Stimulated activated naive CD8-positive, alpha-beta T cell treated with anti-CD3 and anti-CD28 coated beads, Interleukin-15, Interleukin-2, amounts not matched to agents 100 U/mL and 50 U/mL, for 24 hours (primary cell): ENCODE measurements at regions not wholly inside any gene's neighbourhood (a gene's known extent, or its start where the extent isn't known, plus 50 kb on each side); places are given as distances from the start of the nearest gene placed in this dataset.

Experiments used
- ATAC-seq: fragments of 150-1000 bp; cut with Tn5 transposase; one replicate; pipeline ENCODE4 v1.10.0; 2021
- DNase-seq: peaks from one replicate; pipeline ENCODE4 v3.0.0; 2021

DNA sequence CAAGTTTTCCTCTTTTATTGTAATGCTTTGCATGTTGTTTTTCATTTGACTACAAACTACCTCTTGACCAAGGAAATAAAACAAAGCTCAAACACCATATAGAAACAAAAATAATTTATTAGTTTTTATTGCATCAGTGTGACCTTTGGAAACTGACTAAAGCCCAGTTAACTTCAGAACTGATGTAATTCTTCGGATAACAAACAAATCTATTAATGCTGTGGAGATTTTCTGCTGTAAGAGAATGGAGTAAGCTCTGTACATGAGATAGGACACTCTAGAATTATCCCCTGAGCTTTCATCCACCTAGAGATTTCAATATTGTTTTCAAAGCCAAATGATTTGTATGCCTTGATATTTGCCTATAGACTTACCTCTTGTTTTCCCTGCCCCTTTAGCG lies 154.0 kb upstream of the KCNK2 start:
- no peak for DNase-seq
- no peak for ATAC-seq

DNA sequence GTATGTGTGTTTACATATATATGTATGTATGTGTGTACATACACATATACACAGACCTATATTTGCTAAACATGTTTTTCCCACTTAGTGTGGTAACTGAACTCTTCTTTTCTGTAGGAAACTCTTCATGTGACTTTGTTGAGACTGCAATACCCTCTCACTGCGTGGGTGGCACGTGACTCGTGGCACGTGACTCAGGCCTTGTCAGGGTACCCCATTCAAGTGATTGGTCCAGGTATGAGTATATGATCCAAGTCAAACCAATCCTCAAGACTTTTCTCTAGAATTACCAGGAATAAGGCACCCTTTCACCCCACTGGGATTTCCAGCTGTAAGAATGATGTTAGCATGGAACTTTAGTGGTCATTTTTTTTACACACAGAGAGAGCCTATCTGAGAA lies 149.2 kb upstream of the KCNK2 start:
- DNase-seq (no peak), ATAC-seq (no peak)

- ATAC-seq (no peak), DNase-seq (no peak)
Measured at GRCh38 chr1:214934045-214934444, 148.5 kb upstream of the KCNK2 start.

- DNase-seq, result no peak
- no peak for ATAC-seq
Measured at GRCh38 chr1:214935258-214935657, 147.3 kb upstream of the KCNK2 start.

- DNase-seq (no peak), ATAC-seq (no peak)
Measured at GRCh38 chr1:214939180-214939579, 143.4 kb upstream of the KCNK2 start.

GRCh38 chr1:214941061-214941460 lies 141.5 kb upstream of the KCNK2 start:
- DNase-seq (no peak), ATAC-seq (peak; percentile 36)

DNA sequence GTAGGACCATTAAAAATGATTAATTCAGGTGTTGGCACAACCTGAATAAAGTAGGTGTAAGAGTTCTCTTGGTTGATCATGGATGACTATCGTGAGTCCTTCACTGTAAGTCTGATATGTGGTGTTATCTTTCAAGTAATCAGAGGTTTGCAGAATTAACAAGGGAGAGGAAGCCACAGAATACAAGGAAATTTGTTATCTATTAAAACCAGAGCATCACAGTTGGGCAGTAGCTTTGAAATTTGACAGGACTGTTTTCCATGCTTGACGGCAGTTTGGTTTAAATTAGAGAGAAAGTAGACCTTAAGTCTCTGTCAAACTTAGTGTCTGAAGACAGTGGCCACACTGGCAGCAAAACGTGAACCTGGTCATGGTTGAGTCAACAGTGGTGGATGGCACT lies 139.5 kb upstream of the KCNK2 start:
- DNase-seq, result no peak
- no peak for ATAC-seq

GRCh38 chr1:214946615-214947014 lies 135.9 kb upstream of the KCNK2 start:
- ATAC-seq, result no peak
- DNase-seq, result no peak

GRCh38 chr1:214952648-214953047 lies 129.9 kb upstream of the KCNK2 start:
- DNase-seq, result no peak
- no peak for ATAC-seq

DNA sequence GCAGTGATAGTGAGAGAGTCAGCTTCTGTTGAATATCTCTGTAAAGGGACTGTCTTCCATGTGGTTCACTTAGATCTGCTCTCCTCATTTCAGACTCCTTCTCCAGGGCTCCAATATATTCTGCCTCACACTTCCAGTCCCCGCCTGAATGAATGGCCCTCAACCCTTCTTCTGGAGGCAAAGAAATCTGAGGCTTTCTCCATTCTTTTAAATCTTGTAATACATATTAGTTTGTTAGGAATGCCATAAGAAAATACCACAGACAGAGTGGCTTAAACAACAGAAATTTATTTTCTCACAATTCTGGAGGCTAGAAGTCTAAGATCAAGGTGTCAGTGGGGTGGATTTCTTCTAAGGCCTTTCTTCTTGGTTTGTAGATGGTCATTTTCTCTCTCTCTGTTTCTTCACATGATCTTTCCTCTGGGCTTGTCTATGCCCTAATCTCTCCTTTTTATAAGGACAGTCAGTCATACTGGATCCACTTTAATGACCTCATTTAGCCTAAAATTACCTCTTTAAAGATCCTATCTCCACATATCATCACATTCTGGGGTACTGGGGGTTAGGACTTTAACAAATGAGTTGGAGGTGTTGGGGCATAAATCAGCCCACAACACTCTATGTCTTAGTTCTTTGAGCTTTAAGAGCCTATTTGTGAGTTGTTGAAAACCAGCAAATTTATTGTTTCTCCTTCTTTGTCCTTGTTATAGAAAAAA lies 128.5 kb upstream of the KCNK2 start:
- ATAC-seq, result no peak

GRCh38 chr1:214954617-214954949 lies 128.0 kb upstream of the KCNK2 start:
- ATAC-seq, result no peak
- no peak for DNase-seq

More for the DNA sequence above, 128.5 kb upstream of the KCNK2 start:
- DNase-seq, result no peak

DNA sequence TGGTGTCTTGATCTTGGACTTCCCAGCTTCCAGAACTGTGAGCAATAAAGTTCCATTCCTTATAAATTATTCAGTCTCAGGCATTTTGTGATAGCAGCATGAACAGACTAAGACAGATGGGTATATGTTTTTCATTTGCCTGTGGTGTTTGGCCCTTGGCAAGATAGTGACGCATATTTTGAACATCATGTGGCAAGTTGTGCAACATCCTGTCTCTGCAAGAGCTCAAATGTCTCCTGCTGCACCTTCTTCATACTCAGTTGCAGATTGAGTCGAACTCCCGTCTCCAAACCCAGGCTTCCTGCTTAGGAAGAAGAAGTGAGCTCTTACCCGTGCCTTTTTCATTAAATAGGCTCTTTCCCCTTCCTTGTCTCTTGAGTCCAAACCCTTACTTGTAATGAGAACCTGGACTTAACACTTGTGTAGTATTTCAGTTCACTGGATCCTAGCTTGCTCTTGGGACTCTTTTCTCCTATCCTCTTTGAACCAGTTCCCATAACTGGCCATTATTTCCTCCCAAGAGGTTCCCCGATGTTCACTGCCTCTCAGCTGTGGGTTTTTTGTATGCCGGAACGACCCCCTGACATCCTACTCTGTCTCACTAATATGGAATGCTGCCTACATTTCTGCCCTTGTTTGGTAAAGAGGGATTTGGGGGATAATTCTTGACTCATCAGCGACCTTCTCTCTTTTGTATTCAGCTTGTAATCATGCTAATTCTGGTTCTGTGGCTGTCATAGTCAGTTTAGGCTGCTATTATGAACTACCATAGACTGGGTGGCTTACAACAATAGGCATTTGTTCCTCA lies 125.0 kb upstream of the KCNK2 start:
- ATAC-seq (no peak), DNase-seq (no peak)

GRCh38 chr1:214958486-214958885 lies 124.1 kb upstream of the KCNK2 start:
- DNase-seq (no peak), ATAC-seq (no peak)

- DNase-seq (no peak), ATAC-seq (no peak)
Measured at GRCh38 chr1:214966346-214966745, 116.2 kb upstream of the KCNK2 start.

GRCh38 chr1:214967865-214968575 lies 114.5 kb upstream of the KCNK2 start:
- no peak for DNase-seq

DNA sequence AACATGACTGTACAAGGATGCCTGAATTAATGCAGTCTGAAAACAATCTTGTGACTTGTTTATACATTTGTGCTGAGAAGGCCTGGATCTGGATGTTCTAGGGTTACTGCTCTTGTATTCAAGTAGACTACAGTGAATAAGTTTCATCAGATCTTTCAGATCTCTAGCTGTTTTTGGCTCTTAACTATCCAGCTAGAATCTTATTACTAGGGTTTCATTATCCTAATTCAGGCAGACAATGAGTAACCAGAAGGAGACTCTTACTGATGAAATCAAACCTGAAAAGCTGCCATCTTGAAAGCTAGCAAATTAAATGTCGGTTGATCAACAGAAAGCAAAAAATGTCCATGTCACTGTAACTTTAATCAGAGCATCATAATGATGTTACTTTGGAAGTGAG lies 112.5 kb upstream of the KCNK2 start:
- DNase-seq (no peak), ATAC-seq (no peak)

More at GRCh38 chr1:214967865-214968575, 114.5 kb upstream of the KCNK2 start:
- no peak for ATAC-seq

GRCh38 chr1:214971071-214971470 lies 111.5 kb upstream of the KCNK2 start:
- DNase-seq, result no peak
- no peak for ATAC-seq

GRCh38 chr1:214974002-214974401 lies 108.5 kb upstream of the KCNK2 start:
- DNase-seq, result no peak
- no peak for ATAC-seq

- ATAC-seq, result no peak
- DNase-seq, result no peak
Measured at GRCh38 chr1:214976665-214977064, 105.9 kb upstream of the KCNK2 start.

DNA sequence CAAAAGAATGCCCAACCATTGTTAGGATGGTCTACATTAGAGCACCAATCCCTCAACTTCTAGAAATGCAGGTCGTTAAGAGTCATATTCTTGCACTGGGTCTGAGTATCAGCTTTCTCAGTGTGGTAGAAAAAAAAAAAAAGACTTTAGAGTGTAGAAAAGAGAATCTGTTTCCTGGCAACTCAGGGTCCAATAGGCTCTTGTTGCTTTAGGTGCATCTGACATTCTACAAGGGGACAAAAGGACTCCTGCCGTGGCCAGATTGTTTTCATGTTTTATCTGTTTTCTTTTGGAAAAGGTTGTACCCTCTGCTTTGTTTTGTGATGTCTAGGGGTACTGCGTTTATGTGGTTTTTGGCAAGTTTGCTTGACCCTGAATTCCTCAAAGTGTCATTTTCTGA lies 105.4 kb upstream of the KCNK2 start:
- DNase-seq (no peak), ATAC-seq (no peak)

- DNase-seq, result no peak
- ATAC-seq, result no peak
Measured at GRCh38 chr1:214977700-214978374, 104.7 kb upstream of the KCNK2 start.

DNA sequence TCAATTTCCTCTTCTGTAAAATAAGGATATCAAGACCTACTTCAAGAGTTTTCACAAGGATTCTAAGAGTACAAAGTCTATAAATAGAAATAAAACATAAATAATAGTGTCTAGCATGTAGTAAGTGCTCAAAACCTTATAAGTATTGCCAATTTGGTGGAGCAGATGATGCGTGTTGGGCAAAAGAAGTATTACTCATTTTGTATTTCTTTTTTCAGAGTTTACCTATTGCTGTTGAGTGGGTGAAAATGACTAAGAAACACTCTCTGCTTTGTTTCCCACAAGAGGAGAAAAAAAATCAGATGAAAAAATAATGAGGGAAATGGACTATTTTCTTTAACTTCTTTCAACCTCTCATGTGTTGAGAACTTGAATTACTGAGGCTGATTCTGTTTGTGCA lies 103.3 kb upstream of the KCNK2 start:
- ATAC-seq, result no peak
- no peak for DNase-seq

GRCh38 chr1:214980921-214981320 lies 101.6 kb upstream of the KCNK2 start:
- no peak for DNase-seq
- ATAC-seq, result no peak
